IPS-18c (cell line): ENCODE measurements at regions not wholly inside any gene's neighbourhood (a gene's known extent, or its start where the extent isn't known, plus 50 kb on each side); places are given as distances from the start of the nearest gene placed in this dataset.

Source experiments
- H3K4me3 ChIP-seq: 2 replicates; pipeline ENCODE4 v1.7.0; 2013; ENCODE audit warnings: low read depth, mild to moderate bottlenecking, low read length, moderate library complexity; ENCODE audit not compliant: insufficient read depth
- H3K9me3 ChIP-seq: one replicate; pipeline ENCODE4 v1.6.1; 2013; ENCODE audit warnings: mild to moderate bottlenecking, low read length, moderate library complexity; ENCODE audit not compliant: control insufficient read depth, insufficient read depth

- Histone ChIP-seq H3K9me3 (no peaks in the 10 kb centered on the region), H3K4me3 (no peak overlapping the region)
These were observed 205.8 kb upstream of the NFE2L3 start for GRCh38 chr7:25946181-25946580.

- Histone ChIP-seq H3K9me3 (no peaks in the 10 kb centered on the region), H3K4me3 (no peak overlapping the region)
These were observed 204.1 kb upstream of the NFE2L3 start for GRCh38 chr7:25947669-25948516.

DNA sequence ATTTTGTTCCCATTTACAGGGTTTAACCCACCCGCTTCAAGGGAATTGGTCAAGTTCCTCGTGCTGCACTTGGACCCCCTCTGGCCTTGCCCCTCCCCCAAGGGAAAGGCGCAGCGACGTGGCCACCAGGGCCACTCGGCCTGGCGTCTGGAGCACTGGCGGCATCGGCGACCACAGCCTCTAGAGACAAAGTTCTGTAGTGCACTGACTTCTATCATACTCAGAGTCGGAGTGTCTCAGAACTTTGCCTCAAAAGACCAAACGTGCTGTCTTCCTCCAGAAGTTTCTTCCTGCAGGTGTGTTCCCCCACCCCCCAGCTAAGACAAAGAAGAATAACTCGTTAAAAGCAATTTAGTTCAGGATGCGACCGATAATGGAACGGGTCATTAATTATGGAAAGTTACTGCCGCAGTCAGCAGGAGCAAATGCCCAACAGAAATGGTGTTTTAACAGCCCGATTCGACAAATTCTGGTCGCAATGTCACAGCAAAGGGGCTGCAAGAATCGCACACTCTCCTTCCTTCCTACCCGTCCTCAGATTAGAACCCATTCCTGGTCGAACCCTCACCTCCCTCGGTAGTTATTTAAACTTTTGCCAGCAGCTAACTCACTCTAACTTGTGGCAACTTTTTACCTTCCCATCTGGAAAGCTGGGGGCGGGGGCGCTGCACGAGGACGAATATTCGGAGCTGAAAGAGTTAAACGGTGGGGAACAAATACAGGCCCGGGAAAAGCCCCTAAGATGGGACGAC is 202.1 kb upstream of the NFE2L3 start:
- Histone ChIP-seq H3K4me3 (peak overlapping the region; percentile 83), H3K9me3 (no peaks in the 10 kb centered on the region)

- Histone ChIP-seq H3K4me3 (peak overlapping the region; percentile 83), H3K9me3 (no peaks in the 10 kb centered on the region)
These were observed 201.2 kb upstream of the NFE2L3 start for GRCh38 chr7:25950488-25951413.

GRCh38 chr7:25951414-25952260 is 200.4 kb upstream of the NFE2L3 start:
- Histone ChIP-seq H3K9me3 (no peaks in the 10 kb centered on the region), H3K4me3 (peak overlapping the region; percentile 80)

GRCh38 chr7:25952261-25953057 is 199.5 kb upstream of the NFE2L3 start:
- peak overlapping the region; percentile 80; the same call in 1 of the 2 replicates for H3K4me3 ChIP-seq

DNA sequence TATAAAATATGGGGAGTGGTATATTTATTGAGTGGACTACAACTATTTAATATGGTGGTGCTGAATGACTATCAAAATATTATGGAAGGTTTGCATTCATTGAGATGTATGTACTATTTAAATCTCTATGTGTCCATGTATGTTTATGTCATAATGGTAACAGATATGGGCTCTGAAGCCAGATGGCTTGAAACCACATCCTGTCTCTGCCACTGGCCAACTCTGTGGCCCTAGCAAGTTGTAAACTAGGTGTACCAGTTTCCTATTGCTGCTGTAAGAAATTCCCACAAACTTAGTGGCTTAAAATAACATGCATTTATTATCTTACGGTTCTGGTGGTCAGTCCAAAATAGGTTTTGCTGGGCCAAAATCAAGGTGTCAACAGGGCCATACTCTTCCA is 198.1 kb upstream of the NFE2L3 start:
- H3K4me3 ChIP-seq = no peak overlapping the region

More at GRCh38 chr7:25952261-25953057, 199.5 kb upstream of the NFE2L3 start:
- H3K9me3 ChIP-seq = no peaks in the 10 kb centered on the region

DNA sequence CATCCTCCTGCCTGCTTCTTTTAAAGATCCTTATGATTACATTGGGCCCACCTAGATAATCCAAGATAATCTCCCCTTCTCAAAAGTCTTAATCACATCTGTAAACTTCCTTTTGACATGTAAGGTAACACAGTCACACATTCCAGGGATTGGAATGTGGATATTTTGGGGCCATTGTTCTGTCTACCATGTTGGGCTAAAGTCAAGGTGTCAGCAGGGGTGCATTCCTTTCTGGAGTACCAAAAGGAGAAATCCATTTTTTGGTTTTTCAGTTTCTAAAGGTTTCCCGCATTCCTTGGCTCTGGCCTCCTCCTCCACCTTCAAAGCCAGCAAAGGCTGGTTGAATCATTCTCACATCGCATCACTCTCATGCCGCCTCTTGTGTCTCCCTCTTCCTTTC is 197.6 kb upstream of the NFE2L3 start:
- H3K4me3 ChIP-seq = no peak overlapping the region
- H3K9me3 ChIP-seq = no peaks in the 10 kb centered on the region

More for the DNA sequence above, 198.1 kb upstream of the NFE2L3 start:
- H3K9me3 ChIP-seq = no peaks in the 10 kb centered on the region

DNA sequence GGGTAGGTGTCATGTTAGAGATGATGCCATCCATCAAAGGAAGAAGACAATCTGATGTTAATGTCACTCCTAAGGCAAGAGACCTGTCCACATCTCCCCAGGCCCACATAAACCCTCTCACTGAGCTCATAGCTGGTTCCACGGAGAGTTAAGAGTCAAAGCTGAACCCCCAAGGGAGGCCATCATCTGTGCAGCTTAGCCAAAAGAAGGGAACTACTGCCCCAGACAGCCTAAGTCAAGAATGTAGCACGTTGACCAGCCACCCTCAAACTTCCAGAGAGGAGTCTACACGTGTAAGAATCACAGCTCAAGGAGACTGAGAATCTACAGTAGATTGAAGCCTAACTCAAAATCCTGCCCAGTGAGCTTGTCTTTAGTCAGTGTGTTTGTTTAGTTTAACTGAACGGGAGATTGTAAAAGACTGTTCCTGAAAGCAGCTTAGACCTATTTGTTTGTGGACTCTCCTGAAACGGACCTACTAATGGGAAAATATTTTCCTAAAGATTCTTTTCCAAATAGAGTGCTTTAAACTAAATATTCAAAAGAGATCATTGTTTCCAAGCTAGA is 192.7 kb upstream of the NFE2L3 start:
- no peak overlapping the region for H3K4me3 ChIP-seq
- no peaks in the 10 kb centered on the region for H3K9me3 ChIP-seq

GRCh38 chr7:25963733-25964132 is 188.3 kb upstream of the NFE2L3 start:
- no peaks in the 10 kb centered on the region for H3K9me3 ChIP-seq
- H3K4me3 ChIP-seq = no peak overlapping the region

DNA sequence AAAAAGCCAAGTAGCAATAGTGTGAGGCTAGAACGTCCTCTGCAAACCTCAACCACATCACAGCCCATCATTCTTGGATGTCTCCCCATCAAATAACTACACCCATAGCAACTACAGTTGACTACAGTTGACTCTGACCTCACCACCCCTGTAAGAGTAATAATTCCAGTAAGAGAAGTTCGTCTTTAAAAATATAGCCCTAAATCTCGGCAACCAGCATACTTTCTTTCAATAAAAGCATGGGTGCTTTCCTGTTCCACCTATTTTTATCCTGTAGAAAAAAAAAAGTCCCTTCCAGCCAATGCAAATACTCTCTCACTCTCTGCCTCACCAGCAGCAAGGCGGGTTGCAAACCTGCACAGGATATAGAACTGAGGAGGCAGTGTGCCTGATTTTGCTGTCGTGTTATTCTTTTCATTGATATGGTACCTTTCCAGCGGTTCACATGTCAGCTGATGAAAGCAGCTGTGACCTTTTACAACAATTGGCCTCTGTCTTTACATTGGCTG is 187.5 kb upstream of the NFE2L3 start:
- no peak overlapping the region for H3K4me3 ChIP-seq
- H3K9me3 ChIP-seq = no peaks in the 10 kb centered on the region

- no peaks in the 10 kb centered on the region for H3K9me3 ChIP-seq
- H3K4me3 ChIP-seq = no peak overlapping the region
These were observed 186.4 kb upstream of the NFE2L3 start for GRCh38 chr7:25965405-25966123.

GRCh38 chr7:25966469-25966868 is 185.5 kb upstream of the NFE2L3 start:
- no peaks in the 10 kb centered on the region for H3K9me3 ChIP-seq
- no peak overlapping the region for H3K4me3 ChIP-seq

GRCh38 chr7:25967278-25968204 is 184.5 kb upstream of the NFE2L3 start:
- no peak overlapping the region for H3K4me3 ChIP-seq
- no peaks in the 10 kb centered on the region for H3K9me3 ChIP-seq
